Stimulated activated memory B cell treated with anti-CD40 and anti-IgM and Interleukin-4, amounts not matched to agents 10 μg/mL and 1 μg/mL and 100 μg/mL, for 72 hours (primary cell): ENCODE measurements at regions not wholly inside any gene's neighbourhood (a gene's known extent, or its start where the extent isn't known, plus 50 kb on each side); places are given as distances from the start of the nearest gene placed in this dataset.
A peak's percentile ranks its signal among the peaks of the same experiment; 100 is the strongest.

ENCODE experiments used
- ATAC-seq: fragments of 150-1000 bp; cut with Tn5 transposase; 2 replicates; pipeline ENCODE4 v1.10.0; 2021
- H3K27ac Mint-ChIP-seq: one replicate; pipeline ENCODE4 v1.8.0; 2022; ENCODE audit warnings: mild to moderate bottlenecking, mixed read lengths
- H3K27me3 Mint-ChIP-seq: one replicate; pipeline ENCODE4 v1.8.0; 2022; ENCODE audit warnings: mixed read lengths
- H3K36me3 Mint-ChIP-seq: one replicate; pipeline ENCODE4 v1.8.0; 2022; ENCODE audit warnings: mixed read lengths
- H3K4me1 Mint-ChIP-seq: one replicate; pipeline ENCODE4 v1.8.0; 2022; ENCODE audit warnings: mixed read lengths
- H3K4me3 Mint-ChIP-seq: one replicate; pipeline ENCODE4 v1.8.0; 2022; ENCODE audit warnings: mild to moderate bottlenecking, moderate library complexity, mixed read lengths
- H3K9me3 Mint-ChIP-seq: one replicate; pipeline ENCODE4 v1.8.0; 2022; ENCODE audit warnings: mixed read lengths

- ATAC-seq = peak; percentile 62
- no peaks in the 10 kb centered on the region for H3K36me3 Mint-ChIP-seq
- no peak overlapping the region for H3K27ac Mint-ChIP-seq
- H3K4me3 Mint-ChIP-seq = no peak overlapping the region
- no peaks in the 10 kb centered on the region for H3K4me1 Mint-ChIP-seq
- no peaks in the 10 kb centered on the region for H3K9me3 Mint-ChIP-seq
- no peaks in the 10 kb centered on the region for H3K27me3 Mint-ChIP-seq
Measured at GRCh38 chr18:72283148-72283925, 260.8 kb downstream of the CBLN2 start.

DNA sequence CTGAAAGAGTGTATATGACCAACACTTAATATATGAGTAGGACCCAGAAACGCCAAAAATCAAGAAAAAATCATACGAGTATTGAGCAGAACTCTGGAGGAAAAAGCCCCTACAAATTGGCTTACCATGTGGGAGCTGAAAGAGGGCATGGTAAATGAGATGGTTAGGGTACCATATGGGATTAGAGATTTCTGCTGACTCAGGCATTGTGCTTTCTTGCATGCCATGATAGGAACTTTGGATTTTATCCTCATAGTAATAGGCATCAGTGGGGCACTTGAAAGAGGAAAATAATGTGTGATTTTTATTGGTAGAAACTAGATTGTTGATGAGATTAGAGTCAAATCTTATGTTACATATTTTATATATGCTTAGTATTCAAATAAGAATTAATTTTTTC is 271.1 kb downstream of the CBLN2 start:
- H3K4me1 Mint-ChIP-seq = peaks cover 14% of the 10 kb centered on the region
- ATAC-seq = no peak
- H3K4me3 Mint-ChIP-seq = no peak overlapping the region
- no peaks in the 10 kb centered on the region for H3K27me3 Mint-ChIP-seq
- H3K36me3 Mint-ChIP-seq = no peaks in the 10 kb centered on the region
- peaks cover 4% of the 10 kb centered on the region for H3K9me3 Mint-ChIP-seq
- no peak overlapping the region for H3K27ac Mint-ChIP-seq

GRCh38 chr18:72261590-72261989 is 282.6 kb downstream of the CBLN2 start:
- no peak for ATAC-seq
- Mint-ChIP-seq H3K4me3 (no peak overlapping the region), H3K27me3 (no peaks in the 10 kb centered on the region), H3K4me1 (no peaks in the 10 kb centered on the region), H3K36me3 (no peaks in the 10 kb centered on the region), H3K27ac (no peak overlapping the region), H3K9me3 (no peaks in the 10 kb centered on the region)

GRCh38 chr18:72246076-72246475 is 298.1 kb downstream of the CBLN2 start:
- H3K9me3 Mint-ChIP-seq = peaks cover 8% of the 10 kb centered on the region

DNA sequence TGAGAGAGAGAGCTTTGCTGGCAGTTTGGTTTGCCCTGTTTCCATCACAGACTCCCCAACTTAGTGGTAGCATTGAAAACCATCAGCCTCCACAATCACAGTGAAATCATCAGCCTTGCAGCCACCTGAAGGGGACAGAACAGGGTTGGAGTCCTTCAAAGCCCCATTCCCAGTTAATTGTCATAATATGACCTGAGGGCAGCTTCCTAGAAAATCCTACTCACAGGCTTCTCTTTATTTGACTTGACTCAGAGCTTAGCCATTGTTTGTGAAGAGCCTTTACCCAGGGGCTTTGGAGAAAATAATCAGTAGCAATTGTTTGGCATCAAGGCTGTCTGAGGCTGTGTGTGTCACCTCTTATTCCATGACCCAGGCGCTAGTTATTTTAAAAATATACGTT is 308.7 kb downstream of the CBLN2 start:
- H3K4me1 Mint-ChIP-seq = no peaks in the 10 kb centered on the region
- H3K4me3 Mint-ChIP-seq = no peak overlapping the region
- no peak for ATAC-seq
- no peaks in the 10 kb centered on the region for H3K27me3 Mint-ChIP-seq
- no peaks in the 10 kb centered on the region for H3K9me3 Mint-ChIP-seq
- no peak overlapping the region for H3K27ac Mint-ChIP-seq
- H3K36me3 Mint-ChIP-seq = no peaks in the 10 kb centered on the region

More at GRCh38 chr18:72246076-72246475, 298.1 kb downstream of the CBLN2 start:
- Mint-ChIP-seq H3K27me3 (no peaks in the 10 kb centered on the region), H3K4me1 (no peaks in the 10 kb centered on the region), H3K36me3 (no peaks in the 10 kb centered on the region), H3K27ac (no peak overlapping the region), H3K4me3 (no peak overlapping the region)
- ATAC-seq = no peak

DNA sequence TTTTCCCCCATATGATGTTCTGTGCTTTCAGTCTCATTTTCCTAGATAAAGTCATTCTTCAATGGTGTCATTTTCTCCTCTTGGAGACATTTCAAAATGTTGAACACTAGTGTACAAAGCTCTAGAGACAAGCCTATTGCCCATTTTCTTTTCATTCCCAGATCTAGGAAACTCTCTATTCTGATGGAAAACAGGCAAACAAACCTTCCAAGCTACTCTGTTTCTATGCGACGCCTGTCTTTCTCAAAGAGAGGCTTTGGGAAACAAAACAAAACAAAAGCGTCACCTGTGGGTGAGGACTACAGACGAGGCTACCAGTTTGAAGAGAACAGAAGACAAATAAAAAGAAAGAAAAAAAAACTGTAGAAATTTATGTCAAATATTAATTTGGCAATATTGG is 311.0 kb downstream of the CBLN2 start:
- no peaks in the 10 kb centered on the region for H3K27me3 Mint-ChIP-seq
- no peak overlapping the region for H3K27ac Mint-ChIP-seq
- H3K9me3 Mint-ChIP-seq = no peaks in the 10 kb centered on the region
- no peak for ATAC-seq
- no peaks in the 10 kb centered on the region for H3K4me1 Mint-ChIP-seq
- H3K4me3 Mint-ChIP-seq = no peak overlapping the region
- H3K36me3 Mint-ChIP-seq = no peaks in the 10 kb centered on the region

- H3K4me3 Mint-ChIP-seq = no peak overlapping the region
- H3K27me3 Mint-ChIP-seq = no peaks in the 10 kb centered on the region
- H3K36me3 Mint-ChIP-seq = no peaks in the 10 kb centered on the region
- no peaks in the 10 kb centered on the region for H3K4me1 Mint-ChIP-seq
- no peak for ATAC-seq
- H3K27ac Mint-ChIP-seq = no peak overlapping the region
- H3K9me3 Mint-ChIP-seq = no peaks in the 10 kb centered on the region
Measured at GRCh38 chr18:72232644-72233043, 311.5 kb downstream of the CBLN2 start.

DNA sequence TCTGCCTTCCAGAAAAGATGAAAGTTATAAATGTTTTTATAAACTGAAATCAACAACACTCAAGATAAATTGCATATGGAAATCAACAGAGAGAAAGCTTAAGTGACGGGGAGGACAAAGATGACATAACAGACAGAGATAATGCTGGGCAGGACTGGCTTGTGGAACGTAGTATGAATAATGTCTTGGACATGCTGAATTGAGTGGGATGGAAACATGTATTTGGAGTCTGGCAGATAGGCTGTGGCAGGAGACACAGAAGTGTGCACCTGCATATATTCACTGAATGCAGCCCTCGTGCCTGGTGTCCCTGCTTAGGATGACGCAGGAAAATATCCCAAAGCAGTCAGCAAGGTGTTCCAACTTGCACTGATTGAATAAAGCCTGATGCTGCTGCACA is 318.2 kb downstream of the CBLN2 start:
- Mint-ChIP-seq H3K36me3 (no peaks in the 10 kb centered on the region), H3K27ac (no peak overlapping the region), H3K4me3 (no peak overlapping the region), H3K9me3 (peaks cover 3% of the 10 kb centered on the region), H3K4me1 (no peaks in the 10 kb centered on the region), H3K27me3 (no peaks in the 10 kb centered on the region)
- no peak for ATAC-seq

- H3K4me1 Mint-ChIP-seq = no peaks in the 10 kb centered on the region
- no peaks in the 10 kb centered on the region for H3K36me3 Mint-ChIP-seq
- H3K27me3 Mint-ChIP-seq = no peaks in the 10 kb centered on the region
- no peak overlapping the region for H3K4me3 Mint-ChIP-seq
- ATAC-seq = no peak
- H3K9me3 Mint-ChIP-seq = peaks cover 6% of the 10 kb centered on the region
- H3K27ac Mint-ChIP-seq = no peak overlapping the region
Measured at GRCh38 chr18:72223733-72224132, 320.4 kb downstream of the CBLN2 start.

- no peak for ATAC-seq
- no peaks in the 10 kb centered on the region for H3K4me1 Mint-ChIP-seq
- no peaks in the 10 kb centered on the region for H3K27me3 Mint-ChIP-seq
- H3K27ac Mint-ChIP-seq = no peak overlapping the region
- peaks cover 4% of the 10 kb centered on the region for H3K9me3 Mint-ChIP-seq
- no peak overlapping the region for H3K4me3 Mint-ChIP-seq
- H3K36me3 Mint-ChIP-seq = no peaks in the 10 kb centered on the region
Measured at GRCh38 chr18:72208920-72209676, 335.0 kb downstream of the CBLN2 start.

- no peaks in the 10 kb centered on the region for H3K27me3 Mint-ChIP-seq
- H3K4me1 Mint-ChIP-seq = no peaks in the 10 kb centered on the region
- H3K36me3 Mint-ChIP-seq = no peaks in the 10 kb centered on the region
- peaks cover 4% of the 10 kb centered on the region for H3K9me3 Mint-ChIP-seq
- H3K27ac Mint-ChIP-seq = no peak overlapping the region
- no peak overlapping the region for H3K4me3 Mint-ChIP-seq
- ATAC-seq = no peak
Measured at GRCh38 chr18:72207280-72207679, 336.9 kb downstream of the CBLN2 start.

- peaks cover under 1% of the 10 kb centered on the region for H3K4me1 Mint-ChIP-seq
- no peaks in the 10 kb centered on the region for H3K36me3 Mint-ChIP-seq
- H3K9me3 Mint-ChIP-seq = peaks cover 4% of the 10 kb centered on the region
- no peak overlapping the region for H3K27ac Mint-ChIP-seq
- ATAC-seq = no peak
- H3K4me3 Mint-ChIP-seq = no peak overlapping the region
- H3K27me3 Mint-ChIP-seq = no peaks in the 10 kb centered on the region
Measured at GRCh38 chr18:72206814-72207213, 337.3 kb downstream of the CBLN2 start.

- no peak for ATAC-seq
- H3K4me3 Mint-ChIP-seq = peak overlapping the region; percentile 24
- H3K36me3 Mint-ChIP-seq = no peaks in the 10 kb centered on the region
Measured at GRCh38 chr18:72201032-72201431, 343.1 kb downstream of the CBLN2 start.

GRCh38 chr18:72197591-72197990 is 346.6 kb downstream of the CBLN2 start:
- ATAC-seq = no peak
- Mint-ChIP-seq H3K27ac (no peak overlapping the region), H3K4me1 (peaks cover 16% of the 10 kb centered on the region), H3K4me3 (no peak overlapping the region), H3K9me3 (peaks cover 3% of the 10 kb centered on the region), H3K36me3 (no peaks in the 10 kb centered on the region), H3K27me3 (no peaks in the 10 kb centered on the region)

More at GRCh38 chr18:72201032-72201431, 343.1 kb downstream of the CBLN2 start:
- Mint-ChIP-seq H3K9me3 (no peaks in the 10 kb centered on the region), H3K4me1 (peaks cover 16% of the 10 kb centered on the region), H3K27me3 (no peaks in the 10 kb centered on the region), H3K27ac (peak overlapping the region; percentile 2)

DNA sequence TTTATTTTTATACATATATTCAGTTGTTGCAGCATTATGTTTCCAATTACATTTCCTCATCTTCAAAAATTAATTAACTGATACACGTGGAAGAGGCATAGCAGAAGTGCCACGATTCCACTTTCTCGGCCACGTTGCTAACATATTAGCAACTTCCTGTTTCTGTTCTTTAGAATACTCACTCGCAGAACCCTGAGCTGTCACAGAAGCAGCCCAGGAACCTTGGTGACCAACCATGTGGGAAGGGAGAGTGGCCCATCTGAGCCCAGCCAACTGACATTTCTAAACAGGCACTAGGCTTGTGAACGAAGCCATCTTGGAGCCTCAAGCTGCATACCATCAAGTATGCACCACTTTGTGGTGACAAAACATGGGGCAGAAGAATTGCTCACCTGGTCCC is 350.1 kb downstream of the CBLN2 start:
- Mint-ChIP-seq H3K27me3 (no peaks in the 10 kb centered on the region), H3K4me3 (no peak overlapping the region), H3K4me1 (no peaks in the 10 kb centered on the region), H3K36me3 (no peaks in the 10 kb centered on the region), H3K9me3 (peaks cover 3% of the 10 kb centered on the region), H3K27ac (no peak overlapping the region)
- peak; percentile 45 for ATAC-seq

GRCh38 chr18:72187956-72188355 is 356.2 kb downstream of the CBLN2 start:
- no peaks in the 10 kb centered on the region for H3K36me3 Mint-ChIP-seq
- no peak overlapping the region for H3K4me3 Mint-ChIP-seq
- no peaks in the 10 kb centered on the region for H3K27me3 Mint-ChIP-seq
- H3K27ac Mint-ChIP-seq = no peak overlapping the region
- peaks cover 7% of the 10 kb centered on the region for H3K4me1 Mint-ChIP-seq
- peaks cover 11% of the 10 kb centered on the region for H3K9me3 Mint-ChIP-seq
- no peak for ATAC-seq
